Keratinocyte (primary cell): ENCODE measurements at regions not wholly inside any gene's neighbourhood (a gene's known extent, or its start where the extent isn't known, plus 50 kb on each side); places are given as distances from the start of the nearest gene placed in this dataset.

Source experiments
- DNase-seq: peaks from one replicate; pipeline ENCODE4 v3.0.0-alpha.2; 2011; ENCODE audit warnings: low read depth, missing footprints, low spot score
- FAIRE-seq: peaks from 2 replicates; lab custom pipeline; 2011; peaks lifted over from hg19 to GRCh38; lab: Jason Lieb, UNC
- H2AFZ ChIP-seq: 2 replicates; pipeline ENCODE4 v1.6.0; 2012; ENCODE audit warnings: low read length, control low read depth, inconsistent platforms; ENCODE audit not compliant: control insufficient read depth
- H3K27ac ChIP-seq: 2 replicates; pipeline ENCODE4 v1.5.1; 2011; ENCODE audit warnings: low read length; ENCODE audit not compliant: control insufficient read depth, insufficient read depth
- H3K27me3 ChIP-seq: 3 replicates; pipeline ENCODE4 v1.6.0; 2011; ENCODE audit warnings: low read length; ENCODE audit not compliant: control insufficient read depth, insufficient read depth; ENCODE audit errors: extremely low read depth
- H3K36me3 ChIP-seq, 2 experiments: 2 replicates in 1 of 2; 3 replicates in 1 of 2; pipeline ENCODE4 v1.5.1; 2011; ENCODE audit warnings: low read length in 2 of 2, mild to moderate bottlenecking in 1 of 2; ENCODE audit not compliant: control insufficient read depth in 2 of 2, insufficient read depth in 2 of 2; ENCODE audit errors: extremely low read depth in 1 of 2
- H3K4me1 ChIP-seq: 3 replicates; pipeline ENCODE4 v1.5.1; 2011; ENCODE audit warnings: low read length; ENCODE audit not compliant: control insufficient read depth, insufficient read depth; ENCODE audit errors: extremely low read depth
- H3K4me2 ChIP-seq: 3 replicates; pipeline ENCODE4 v1.6.0; 2011; ENCODE audit warnings: low read depth, low read length; ENCODE audit not compliant: control insufficient read depth, insufficient read depth; ENCODE audit errors: extremely low read depth
- H3K4me3 ChIP-seq, 3 experiments: fragments of 200-600 bp in 1 of 3; sonication (generic) in 1 of 3; 2 replicates in 2 of 3; 3 replicates in 1 of 3; pipeline ENCODE4 v1.5.1; 2011 to 2016; ENCODE audit warnings: low read length in 3 of 3, mild to moderate bottlenecking in 3 of 3, control low read depth in 2 of 3, inconsistent platforms in 1 of 3, low read depth in 1 of 3, mixed read lengths in 1 of 3, mixed run types in 1 of 3, moderate library complexity in 1 of 3; ENCODE audit not compliant: control insufficient read depth in 2 of 3, insufficient read depth in 2 of 3; ENCODE audit errors: extremely low read depth in 1 of 3
- H3K79me2 ChIP-seq: 2 replicates; pipeline ENCODE4 v1.6.0; 2012; ENCODE audit warnings: low read length; ENCODE audit not compliant: control insufficient read depth, insufficient read depth
- H3K9ac ChIP-seq: 3 replicates; pipeline ENCODE4 v1.6.0; 2011; ENCODE audit warnings: low read length; ENCODE audit not compliant: control insufficient read depth, insufficient read depth; ENCODE audit errors: extremely low read depth
- H3K9me1 ChIP-seq: 3 replicates; pipeline ENCODE4 v1.6.0; 2011; ENCODE audit warnings: low read length; ENCODE audit not compliant: control insufficient read depth, insufficient read depth; ENCODE audit errors: extremely low read depth
- H3K9me3 ChIP-seq: 2 replicates; pipeline ENCODE4 v1.5.1; 2012; ENCODE audit warnings: low read depth, low read length; ENCODE audit not compliant: control insufficient read depth
- H4K20me1 ChIP-seq: 3 replicates; pipeline ENCODE4 v1.6.0; 2011; ENCODE audit warnings: low read length; ENCODE audit not compliant: control insufficient read depth, insufficient read depth; ENCODE audit errors: extremely low read depth
- CTCF ChIP-seq, 3 experiments: IDR thresholded peaks in 1 of 3; conservative IDR thresholded peaks in 1 of 3; optimal IDR thresholded peaks in 1 of 3; 2 replicates in 2 of 3; 3 replicates in 1 of 3; pipeline versions ENCODE3 to v1.5.1; 2011; ENCODE audit warnings: low read length in 3 of 3, mild to moderate bottlenecking in 3 of 3, moderate library complexity in 2 of 3, control low read depth in 1 of 3, inconsistent platforms in 1 of 3; ENCODE audit not compliant: insufficient read depth in 2 of 3; ENCODE audit errors: extremely low read depth in 1 of 3
- EZH2 ChIP-seq: IDR thresholded peaks from one replicate; pipeline ENCODE4 v1.6.1; 2012; ENCODE audit warnings: inconsistent platforms, mild to moderate bottlenecking, low read length, moderate library complexity
- dilution Hi-C: fragments of 300-500 bp; cut with MboI; formaldehyde crosslinking; loops from one replicate; pipeline ENCODE4 v1.7.0; 2020; ENCODE audit warnings: low sequenced_read_pairs; ENCODE audit not compliant: extremely low pct_ligation_motif_present

- H3K9ac ChIP-seq, result no peak overlapping the region
- no peaks in the 10 kb centered on the region for H3K4me1 ChIP-seq
- no peak for TF ChIP-seq EZH2
- no peak for TF ChIP-seq CTCF (optimal IDR thresholded peaks at IDR 0.05 in 1 of 3, IDR thresholded peaks at IDR 0.05 in 1 of 3, conservative IDR thresholded peaks at IDR 0.05 in 1 of 3; ENCODE audit: extremely low read depth in 1 of 3, insufficient read depth in 2 of 3, low read length in 3 of 3)
- H3K4me2 ChIP-seq, result no peak overlapping the region
- no peak overlapping the region for H2AFZ ChIP-seq
- no peaks in the 10 kb centered on the region for H3K79me2 ChIP-seq
- no peak overlapping the region for H3K27ac ChIP-seq
- no peaks in the 10 kb centered on the region for H3K9me1 ChIP-seq
- no peaks in the 10 kb centered on the region for H4K20me1 ChIP-seq
- FAIRE-seq (no peak), DNase-seq (no peak)
- no peaks in the 10 kb centered on the region for H3K27me3 ChIP-seq
- no peak overlapping the region for H3K4me3 ChIP-seq
- H3K36me3 ChIP-seq, result no peaks in the 10 kb centered on the region
- dilution Hi-C loops, result no loop called here
- peaks cover 2% of the 10 kb centered on the region for H3K9me3 ChIP-seq
Observed at GRCh38 chr2:2754940-2755339, 423.9 kb upstream of the MYT1L start.

DNA sequence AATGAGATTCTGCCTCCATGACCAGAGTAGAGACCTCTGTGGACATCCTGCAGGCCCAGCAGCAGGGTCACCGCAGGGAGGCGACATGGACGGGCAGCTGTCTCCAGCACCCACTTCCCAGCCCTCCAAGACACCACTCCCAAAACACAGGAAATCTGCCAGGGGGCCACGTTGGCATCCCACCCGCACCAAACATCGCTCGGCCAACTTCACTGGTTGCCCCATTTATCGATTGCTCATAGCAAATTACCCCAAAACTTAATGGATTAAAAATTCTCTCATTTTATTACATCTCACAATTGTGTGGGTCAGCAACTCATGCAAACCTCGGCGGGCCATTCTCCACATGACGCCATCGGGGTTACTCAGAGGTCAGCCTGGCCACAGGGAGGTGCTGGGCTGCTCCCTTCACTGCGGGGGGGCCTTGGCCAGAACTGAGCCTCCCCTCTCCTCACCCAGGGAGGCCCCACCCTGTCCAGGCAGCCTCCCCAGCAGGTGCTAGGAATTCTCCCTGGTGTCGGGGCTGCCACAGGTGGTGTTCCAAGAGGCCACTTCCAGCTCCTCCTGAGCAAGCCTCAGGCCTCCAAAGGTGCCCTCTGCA is 420.7 kb upstream of the MYT1L start:
- peaks cover 2% of the 10 kb centered on the region for H3K9me3 ChIP-seq
- H3K9ac ChIP-seq, result no peak overlapping the region
- no peaks in the 10 kb centered on the region for H3K27me3 ChIP-seq
- TF ChIP-seq EZH2 (no peak), CTCF (optimal IDR thresholded peaks at IDR 0.05 in 1 of 3, IDR thresholded peaks at IDR 0.05 in 1 of 3, conservative IDR thresholded peaks at IDR 0.05 in 1 of 3; ENCODE audit: extremely low read depth in 1 of 3, insufficient read depth in 2 of 3, low read length in 3 of 3) (no peak)
- no peaks in the 10 kb centered on the region for H3K9me1 ChIP-seq
- no peak overlapping the region for H3K27ac ChIP-seq
- H4K20me1 ChIP-seq, result no peaks in the 10 kb centered on the region
- H3K4me3 ChIP-seq, result no peak overlapping the region
- H3K4me1 ChIP-seq, result peaks cover 21% of the 10 kb centered on the region
- dilution Hi-C loops, result no loop called here
- H2AFZ ChIP-seq, result no peak overlapping the region
- no peak overlapping the region for H3K4me2 ChIP-seq
- FAIRE-seq, result no peak
- DNase-seq, result no peak
- no peaks in the 10 kb centered on the region for H3K36me3 ChIP-seq
- H3K79me2 ChIP-seq, result no peaks in the 10 kb centered on the region
